ENCODE measurements at regions not wholly inside any gene's neighbourhood (a gene's known extent, or its start where the extent isn't known, plus 50 kb on each side); places are given as distances from the start of the nearest gene placed in this dataset.
A peak's percentile ranks its signal among the peaks of the same experiment; 100 is the strongest.

- H3K4me1 ChIP-seq (ENCODE audit: low read length) = peaks cover 10% of the 10 kb centered on the region
- TF ChIP-seq CTCF (IDR thresholded peaks at IDR 0.05; ENCODE audit: low read depth, low read length) (no peak), EZH2phosphoT487 (IDR thresholded peaks at IDR 0.05; ENCODE audit: low read depth) (no peak)
- H4K20me1 ChIP-seq (ENCODE audit: insufficient read depth, low read length) = no peaks in the 10 kb centered on the region
- no peaks in the 10 kb centered on the region for H3K79me2 ChIP-seq (ENCODE audit: low read length)
- H3K9ac ChIP-seq (ENCODE audit: low read length) = no peak overlapping the region
- no peaks in the 10 kb centered on the region for H3K36me3 ChIP-seq (replicated peaks; ENCODE audit: low read depth, low read length)
- no peak overlapping the region for H2AFZ ChIP-seq (ENCODE audit: low read depth, low read length)
- H3K4me2 ChIP-seq (ENCODE audit: low read length) = no peak overlapping the region
- H3K4me3 ChIP-seq (ENCODE audit: low read length) = no peak overlapping the region
- H3K27me3 ChIP-seq (ENCODE audit: low read depth, low read length) = no peaks in the 10 kb centered on the region
- no peak overlapping the region for H3K27ac ChIP-seq (ENCODE audit: low read length)
- peaks cover 9% of the 10 kb centered on the region; the same call in 1 of the 2 replicates for H3K9me3 ChIP-seq (ENCODE audit: insufficient read depth, low read length)
Measured at GRCh38 chr2:111643759-111644158, 240.2 kb downstream of the ANAPC1 start.

GRCh38 chr2:111647359-111647758 is 236.6 kb downstream of the ANAPC1 start:
- Histone ChIP-seq H3K79me2 (ENCODE audit: low read length) (no peaks in the 10 kb centered on the region), H4K20me1 (ENCODE audit: insufficient read depth, low read length) (no peaks in the 10 kb centered on the region), H3K4me2 (ENCODE audit: low read length) (no peak overlapping the region), H3K4me1 (ENCODE audit: low read length) (peaks cover 20% of the 10 kb centered on the region), H3K9ac (ENCODE audit: low read length) (no peak overlapping the region), H3K27ac (ENCODE audit: low read length) (no peak overlapping the region), H3K4me3 (ENCODE audit: low read length) (no peak overlapping the region), H3K36me3 (replicated peaks; ENCODE audit: low read depth, low read length) (peaks cover 4% of the 10 kb centered on the region), H3K27me3 (ENCODE audit: low read depth, low read length) (peaks cover 2% of the 10 kb centered on the region; the same call in 1 of the 2 replicates), H3K9me3 (ENCODE audit: insufficient read depth, low read length) (peaks cover 9% of the 10 kb centered on the region), H2AFZ (ENCODE audit: low read depth, low read length) (no peak overlapping the region)
- TF ChIP-seq EZH2phosphoT487 (IDR thresholded peaks at IDR 0.05; ENCODE audit: low read depth) (no peak), CTCF (IDR thresholded peaks at IDR 0.05; ENCODE audit: low read depth, low read length) (no peak)

- TF ChIP-seq EZH2phosphoT487 (IDR thresholded peaks at IDR 0.05; ENCODE audit: low read depth) (no peak), CTCF (IDR thresholded peaks at IDR 0.05; ENCODE audit: low read depth, low read length) (no peak)
- Histone ChIP-seq H3K4me2 (ENCODE audit: low read length) (peak overlapping the region; percentile 36), H2AFZ (ENCODE audit: low read depth, low read length) (no peak overlapping the region), H3K9ac (ENCODE audit: low read length) (no peak overlapping the region), H3K27me3 (ENCODE audit: low read depth, low read length) (peaks cover 7% of the 10 kb centered on the region; the same call in 1 of the 2 replicates), H3K79me2 (ENCODE audit: low read length) (no peaks in the 10 kb centered on the region), H3K9me3 (ENCODE audit: insufficient read depth, low read length) (peaks cover 7% of the 10 kb centered on the region), H3K36me3 (replicated peaks; ENCODE audit: low read depth, low read length) (peaks cover 4% of the 10 kb centered on the region), H3K4me1 (ENCODE audit: low read length) (peaks cover 23% of the 10 kb centered on the region), H3K27ac (ENCODE audit: low read length) (no peak overlapping the region), H4K20me1 (ENCODE audit: insufficient read depth, low read length) (no peaks in the 10 kb centered on the region), H3K4me3 (ENCODE audit: low read length) (no peak overlapping the region)
Measured at GRCh38 chr2:111652038-111652437, 232.0 kb downstream of the ANAPC1 start.

- H4K20me1 ChIP-seq (ENCODE audit: insufficient read depth, low read length) = no peaks in the 10 kb centered on the region
- H3K79me2 ChIP-seq (ENCODE audit: low read length) = no peaks in the 10 kb centered on the region
- TF ChIP-seq CTCF (IDR thresholded peaks at IDR 0.05; ENCODE audit: low read depth, low read length) = no peak
- no peak for TF ChIP-seq EZH2phosphoT487 (IDR thresholded peaks at IDR 0.05; ENCODE audit: low read depth)
- no peak overlapping the region for H3K4me3 ChIP-seq (ENCODE audit: low read length)
- peaks cover 7% of the 10 kb centered on the region; the same call in 1 of the 2 replicates for H3K27me3 ChIP-seq (ENCODE audit: low read depth, low read length)
- no peak overlapping the region for H3K9ac ChIP-seq (ENCODE audit: low read length)
- peaks cover under 1% of the 10 kb centered on the region for H3K9me3 ChIP-seq (ENCODE audit: insufficient read depth, low read length)
- H3K27ac ChIP-seq (ENCODE audit: low read length) = no peak overlapping the region
- H3K36me3 ChIP-seq (replicated peaks; ENCODE audit: low read depth, low read length) = peaks cover 4% of the 10 kb centered on the region
- H3K4me2 ChIP-seq (ENCODE audit: low read length) = no peak overlapping the region
- no peak overlapping the region for H2AFZ ChIP-seq (ENCODE audit: low read depth, low read length)
- peaks cover 27% of the 10 kb centered on the region for H3K4me1 ChIP-seq (ENCODE audit: low read length)
Measured at GRCh38 chr2:111652681-111653080, 231.3 kb downstream of the ANAPC1 start.

Measured in OCI-LY3 (cell line).